ENCODE measurements at regions not wholly inside any gene's neighbourhood (a gene's known extent, or its start where the extent isn't known, plus 50 kb on each side); places are given as distances from the start of the nearest gene placed in this dataset.
"Not testable (repeated sequence)": the region's sequence is repeated elsewhere in the genome, so short reads cannot be mapped to it uniquely, and the experiment has no call there.

- no peak for DNase-seq (ENCODE audit: low spot score)
These were observed 248.8 kb downstream of the SHOX2 start for GRCh38 chr3:157857440-157857839.

- no peak for DNase-seq (ENCODE audit: low spot score)
These were observed 249.9 kb downstream of the SHOX2 start for GRCh38 chr3:157856078-157856939.

GRCh38 chr3:157845839-157846238, 260.4 kb downstream of the SHOX2 start:
- DNase-seq (ENCODE audit: low spot score): not testable (repeated sequence)

- DNase-seq (ENCODE audit: low spot score): no peak
These were observed 261.2 kb downstream of the SHOX2 start for GRCh38 chr3:157844800-157845565.

GRCh38 chr3:157844216-157844615, 262.0 kb downstream of the SHOX2 start:
- no peak for DNase-seq (ENCODE audit: low spot score)

GRCh38 chr3:157841029-157841428, 265.2 kb downstream of the SHOX2 start:
- DNase-seq (ENCODE audit: low spot score): no peak

- no peak for DNase-seq (ENCODE audit: low spot score)
These were observed 265.7 kb downstream of the SHOX2 start for GRCh38 chr3:157840564-157840963.

GRCh38 chr3:157838457-157838856, 267.8 kb downstream of the SHOX2 start:
- DNase-seq (ENCODE audit: low spot score): no peak

- no peak for DNase-seq (ENCODE audit: low spot score)
These were observed 268.9 kb downstream of the SHOX2 start for GRCh38 chr3:157837336-157837735.

GRCh38 chr3:157836022-157836421, 270.2 kb downstream of the SHOX2 start:
- no peak for DNase-seq (ENCODE audit: low spot score)

GRCh38 chr3:157832588-157832987, 273.6 kb downstream of the SHOX2 start:
- DNase-seq (ENCODE audit: low spot score): no peak

- DNase-seq (ENCODE audit: low spot score): no peak
These were observed 275.5 kb downstream of the SHOX2 start for GRCh38 chr3:157830556-157831236.

GRCh38 chr3:157829786-157830185, 276.4 kb downstream of the SHOX2 start:
- no peak for DNase-seq (ENCODE audit: low spot score)

GRCh38 chr3:157824281-157824680, 281.9 kb downstream of the SHOX2 start:
- no peak for DNase-seq (ENCODE audit: low spot score)

- DNase-seq (ENCODE audit: low spot score): no peak
These were observed 283.2 kb downstream of the SHOX2 start for GRCh38 chr3:157823050-157823449.

GRCh38 chr3:157820157-157820517, 286.1 kb downstream of the SHOX2 start:
- DNase-seq (ENCODE audit: low spot score): no peak

- no peak for DNase-seq (ENCODE audit: low spot score)
These were observed 286.7 kb downstream of the SHOX2 start for GRCh38 chr3:157819270-157820156.

- no peak for DNase-seq (ENCODE audit: low spot score)
These were observed 289.3 kb downstream of the SHOX2 start for GRCh38 chr3:157816896-157817295.

GRCh38 chr3:157816296-157816695, 289.9 kb downstream of the SHOX2 start:
- no peak for DNase-seq (ENCODE audit: low spot score)

- no peak for DNase-seq (ENCODE audit: low spot score)
These were observed 290.5 kb downstream of the SHOX2 start for GRCh38 chr3:157815739-157816138.

GRCh38 chr3:157810924-157811718, 295.1 kb downstream of the SHOX2 start:
- no peak for DNase-seq (ENCODE audit: low spot score)
